GM18498 (cell line): ENCODE measurements at regions not wholly inside any gene's neighbourhood (a gene's known extent, or its start where the extent isn't known, plus 50 kb on each side); places are given as distances from the start of the nearest gene placed in this dataset.

ENCODE experiments used
- ATAC-seq: cut with Tn5 transposase; IDR thresholded peaks from one replicate; pipeline ENCODE4 v1.9.1; 2021; ENCODE audit warnings: mild to moderate bottlenecking, moderate library complexity; ENCODE audit not compliant: unreplicated experiment

- no peak for ATAC-seq
Measured at GRCh38 chr1:5720045-5720444, 272.2 kb downstream of the NPHP4 start.

GRCh38 chr1:5718831-5719632 is 273.2 kb downstream of the NPHP4 start:
- no peak for ATAC-seq

DNA sequence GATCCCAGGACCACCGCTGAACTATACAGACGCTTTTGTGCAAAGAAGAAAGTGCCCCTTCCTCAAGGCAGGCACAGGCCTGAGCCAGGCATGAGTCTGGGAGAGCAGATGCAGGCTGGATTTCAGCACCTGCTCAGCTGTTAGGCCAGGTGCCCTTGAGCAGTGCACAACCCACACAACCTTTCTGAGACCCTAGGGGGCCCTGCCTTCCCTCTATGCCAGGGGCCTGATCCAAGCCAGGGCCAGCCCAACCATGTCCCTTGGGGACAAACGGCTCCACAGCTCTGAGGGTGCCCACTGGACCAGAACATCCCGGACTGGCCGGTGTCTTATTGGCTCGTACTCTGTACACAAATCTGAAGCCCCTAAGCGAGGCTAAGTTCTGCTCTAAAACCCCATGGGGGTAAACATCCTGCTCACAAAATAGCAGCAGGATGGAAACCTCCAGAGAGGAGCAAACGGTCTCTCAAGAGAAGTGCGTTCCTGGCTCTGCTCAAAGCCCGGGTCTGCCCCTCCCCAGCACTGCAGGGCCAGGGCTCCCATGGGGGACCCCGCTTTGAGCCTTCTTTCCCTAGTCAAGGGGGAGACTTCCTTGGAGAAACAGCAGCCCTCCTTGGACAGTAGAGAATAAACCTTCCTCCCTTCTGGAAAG is 275.1 kb downstream of the NPHP4 start:
- ATAC-seq = no peak

DNA sequence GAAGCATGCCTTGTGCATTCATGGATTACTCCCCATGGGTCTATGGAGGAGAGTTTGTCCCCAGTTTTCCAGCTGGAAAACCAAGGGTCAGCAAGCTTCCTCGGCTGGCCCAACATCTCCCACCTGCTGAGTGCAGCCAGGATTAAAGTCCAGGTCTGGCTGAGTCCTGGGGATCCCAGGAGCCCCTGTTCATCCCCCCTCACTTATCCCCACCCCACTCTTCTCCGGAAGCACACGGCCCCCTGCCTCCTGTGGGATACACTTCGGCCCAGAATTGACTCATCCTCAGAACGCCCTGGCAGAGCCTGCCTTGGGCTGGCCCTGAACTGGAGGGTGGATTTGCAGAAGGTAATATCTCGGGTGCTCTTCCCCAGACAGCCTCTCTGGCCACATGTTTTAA is 276.1 kb downstream of the NPHP4 start:
- no peak for ATAC-seq

DNA sequence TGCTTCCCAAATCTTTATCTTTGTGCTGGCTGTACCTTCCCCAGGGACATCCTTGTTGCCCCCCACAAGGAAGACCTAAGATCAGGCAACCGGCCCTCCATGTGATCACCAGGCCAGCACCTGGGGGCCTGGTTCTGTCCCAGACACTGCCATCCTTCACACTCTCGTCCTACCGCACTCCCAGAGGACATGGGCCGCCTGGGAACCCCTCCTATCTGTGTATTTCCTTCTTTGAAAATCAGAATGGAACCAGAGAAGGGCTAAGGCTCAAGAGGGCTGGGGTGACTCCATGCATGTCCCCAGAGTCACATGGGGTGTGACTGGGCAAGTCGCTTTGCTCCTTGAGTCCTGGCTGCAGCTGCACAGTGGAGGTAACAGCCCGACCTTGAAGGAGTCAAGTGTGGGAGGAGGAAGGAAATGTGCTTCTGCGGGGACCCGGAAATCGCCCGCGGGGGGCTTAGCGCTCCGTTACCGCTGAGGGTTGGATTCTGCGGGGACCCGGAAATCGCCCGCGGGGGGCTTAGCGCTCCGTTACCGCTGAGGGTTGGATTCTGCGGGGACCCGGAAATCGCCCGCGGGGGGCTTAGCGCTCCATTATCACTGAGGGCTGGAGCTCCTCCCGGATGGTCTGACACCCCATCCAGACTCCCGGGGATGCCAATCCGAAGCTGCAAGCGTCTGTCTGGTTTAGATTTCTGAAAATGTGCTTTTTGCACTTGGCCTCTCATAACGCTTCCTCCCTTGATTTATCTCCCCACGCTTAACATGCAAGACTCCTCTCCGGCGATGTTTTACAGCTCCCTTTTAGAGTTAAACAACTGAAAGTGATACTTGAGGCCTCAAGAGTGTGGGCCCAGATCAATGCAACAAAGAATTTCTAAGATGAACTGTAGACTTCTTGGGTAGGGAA is 278.9 kb downstream of the NPHP4 start:
- no peak for ATAC-seq

DNA sequence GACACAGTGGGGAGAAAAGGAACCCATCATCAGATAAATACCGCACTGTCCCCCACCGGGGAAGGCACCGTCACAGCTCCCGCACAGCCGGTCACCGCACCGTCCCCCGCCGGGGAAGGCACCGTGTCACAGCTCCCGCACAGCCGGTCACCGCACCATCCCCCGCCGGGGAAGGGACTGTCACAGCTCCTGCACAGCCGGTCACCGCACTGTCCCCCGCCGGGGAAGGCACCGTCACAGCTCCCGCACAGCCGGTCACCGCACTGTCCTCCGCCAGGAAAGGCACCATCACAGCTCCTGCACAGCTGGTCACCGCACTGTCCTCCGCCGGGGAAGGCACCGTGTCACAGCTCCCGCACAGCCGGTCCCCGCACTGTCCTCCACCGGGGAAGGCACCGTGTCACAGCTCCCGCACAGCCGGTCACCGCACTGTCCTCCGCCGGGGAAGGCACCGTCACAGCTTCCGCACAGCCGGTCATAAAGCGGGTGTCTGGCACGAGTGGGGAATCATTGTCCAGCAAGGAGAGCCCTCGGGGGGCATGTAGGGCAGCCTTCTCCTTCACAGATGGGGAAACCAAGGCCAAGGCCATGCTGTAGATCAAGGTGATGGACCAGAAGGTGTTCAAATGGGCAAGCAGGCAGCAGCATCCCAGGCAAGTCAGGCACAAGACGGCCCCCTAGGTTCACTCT is 280.1 kb downstream of the NPHP4 start:
- ATAC-seq = no peak

DNA sequence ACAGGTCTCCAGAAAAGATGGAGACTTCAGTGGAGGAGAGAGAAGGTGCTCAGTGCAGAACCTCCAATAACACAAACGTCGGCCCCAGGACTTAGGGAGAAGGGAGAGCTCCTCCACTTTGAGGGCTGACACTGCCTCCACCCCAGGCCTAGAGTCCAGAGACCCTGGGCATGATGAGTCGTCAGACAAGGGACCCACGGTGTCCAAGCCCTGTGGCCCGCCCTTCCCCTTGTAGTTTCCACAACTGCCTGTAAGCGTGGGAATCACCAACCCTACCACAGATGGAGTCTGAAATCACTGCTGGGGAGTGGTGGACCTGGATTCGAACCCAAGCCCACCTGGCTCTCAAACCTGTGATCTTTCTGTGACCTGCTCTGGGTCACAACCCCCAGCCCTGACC is 281.1 kb downstream of the NPHP4 start:
- ATAC-seq = no peak

DNA sequence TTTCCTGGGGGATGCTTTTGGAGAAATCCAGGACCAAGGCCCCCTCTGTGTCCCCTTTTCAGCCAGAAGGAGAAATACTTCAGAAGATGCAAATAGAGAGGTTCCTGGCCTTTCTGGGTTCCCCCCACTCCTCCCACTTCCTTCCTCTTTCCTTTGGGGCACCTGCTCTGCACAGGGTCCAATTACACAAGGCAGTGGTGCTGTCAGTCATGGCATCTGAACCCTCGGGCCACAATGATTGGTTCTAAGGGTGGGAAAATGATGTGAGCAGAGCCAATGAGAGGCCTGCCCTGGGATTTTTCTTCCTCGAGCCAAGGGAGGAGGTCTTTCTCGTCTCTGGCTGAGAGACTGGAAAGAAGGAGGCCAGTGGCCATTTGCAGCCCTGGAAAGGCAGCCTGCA is 282.2 kb downstream of the NPHP4 start:
- no peak for ATAC-seq

GRCh38 chr1:5709461-5709975 is 282.7 kb downstream of the NPHP4 start:
- no peak for ATAC-seq

GRCh38 chr1:5708346-5709245 is 283.6 kb downstream of the NPHP4 start:
- ATAC-seq = no peak

DNA sequence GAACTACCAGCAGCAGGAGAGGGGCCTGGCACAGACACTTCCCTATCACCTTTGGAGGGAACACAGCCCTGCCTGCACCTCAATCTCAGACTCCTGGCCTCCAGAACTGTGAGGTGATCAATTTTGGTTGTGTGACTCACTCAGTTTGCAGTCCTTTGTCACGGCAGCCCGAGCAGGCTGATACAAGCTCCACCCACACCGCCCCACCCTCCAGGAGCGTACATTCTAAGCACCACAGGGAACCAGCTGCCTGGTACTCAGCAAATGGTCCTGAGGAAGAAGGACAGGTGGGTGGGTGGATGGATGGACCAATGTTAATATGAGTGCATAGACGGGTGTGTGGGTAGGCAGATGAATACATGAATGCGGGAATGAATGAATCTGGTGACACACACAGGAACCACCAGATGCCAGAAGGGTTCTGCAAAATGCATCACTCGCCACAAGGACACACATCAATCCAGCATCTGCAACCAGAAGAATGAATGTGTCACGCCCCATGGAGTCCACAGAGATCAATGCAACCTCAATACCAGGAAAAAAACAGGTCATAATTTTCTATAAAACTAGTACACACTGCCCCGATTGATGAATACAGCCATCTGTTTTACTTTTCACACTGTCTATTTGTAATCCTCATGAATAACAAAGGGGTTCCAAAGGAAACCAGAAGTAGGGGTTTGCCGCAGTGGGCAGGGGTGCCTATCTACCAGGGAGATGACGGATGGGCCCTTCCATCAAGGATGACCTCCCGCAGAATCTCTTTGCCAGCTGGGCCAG is 284.5 kb downstream of the NPHP4 start:
- ATAC-seq = no peak

DNA sequence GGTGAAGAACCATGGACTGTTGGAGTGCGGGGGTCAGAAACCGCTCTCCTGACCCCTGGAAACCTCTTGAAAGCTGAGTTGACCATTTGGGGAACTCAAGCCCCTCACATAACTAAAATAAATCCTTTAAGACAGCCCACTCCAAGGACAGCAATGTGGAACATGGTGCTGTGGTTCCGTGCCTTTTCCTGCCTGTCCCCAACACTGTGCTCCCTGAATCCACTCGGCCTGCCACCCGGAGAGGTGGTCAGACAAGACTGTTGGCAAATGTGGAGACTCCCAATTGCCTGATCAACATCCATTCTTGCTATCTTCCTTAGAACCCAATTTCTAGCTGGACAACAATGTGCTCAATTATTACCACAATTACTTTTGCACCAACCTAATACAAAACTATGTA is 286.0 kb downstream of the NPHP4 start:
- ATAC-seq = no peak

- ATAC-seq = no peak
Measured at GRCh38 chr1:5705751-5706150, 286.5 kb downstream of the NPHP4 start.

DNA sequence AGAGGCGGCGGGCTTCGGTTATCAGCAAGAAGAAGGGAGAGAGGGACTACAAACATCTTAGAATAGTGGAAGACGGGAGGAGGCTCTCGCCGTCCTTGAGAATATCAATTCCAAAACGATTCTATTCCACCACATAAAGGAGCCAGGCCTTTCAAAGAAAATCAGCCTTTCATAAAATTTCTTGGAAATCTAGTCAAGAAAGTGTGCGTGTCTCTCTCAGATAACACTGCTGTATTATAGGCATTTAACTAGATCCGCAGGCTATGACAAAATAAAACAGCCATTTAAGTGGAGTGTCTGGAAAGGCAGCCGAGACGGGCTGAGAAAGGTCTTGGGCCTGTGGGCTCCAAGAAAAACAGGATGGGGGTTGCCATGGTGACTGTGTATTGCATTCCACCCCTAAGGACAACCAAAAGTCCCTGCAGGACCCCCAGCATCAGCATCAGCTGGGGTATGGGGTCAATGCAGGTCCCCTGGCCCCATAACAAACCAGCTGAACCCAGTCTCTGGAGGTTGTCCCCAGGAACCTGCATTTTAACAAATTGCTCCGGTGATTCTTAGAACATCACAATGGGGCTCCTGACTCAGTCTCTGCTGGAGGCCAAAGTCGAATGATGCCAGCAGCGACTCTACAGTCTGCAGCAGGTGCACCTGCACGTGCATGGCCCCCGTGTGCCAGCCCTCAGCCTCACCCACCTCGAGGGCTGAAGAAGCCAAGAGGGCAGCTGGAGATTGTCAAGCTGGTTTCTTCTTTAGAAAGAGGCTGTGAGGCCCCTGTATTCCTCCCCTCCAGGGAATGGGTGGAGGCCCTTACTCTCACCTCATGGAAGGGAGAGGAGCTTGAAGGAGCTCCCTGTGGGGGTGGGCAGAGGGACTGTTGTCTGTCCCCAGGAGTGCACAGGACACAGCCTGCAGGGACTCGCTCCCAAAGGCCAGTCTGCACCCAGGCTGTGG is 287.4 kb downstream of the NPHP4 start:
- no peak for ATAC-seq

DNA sequence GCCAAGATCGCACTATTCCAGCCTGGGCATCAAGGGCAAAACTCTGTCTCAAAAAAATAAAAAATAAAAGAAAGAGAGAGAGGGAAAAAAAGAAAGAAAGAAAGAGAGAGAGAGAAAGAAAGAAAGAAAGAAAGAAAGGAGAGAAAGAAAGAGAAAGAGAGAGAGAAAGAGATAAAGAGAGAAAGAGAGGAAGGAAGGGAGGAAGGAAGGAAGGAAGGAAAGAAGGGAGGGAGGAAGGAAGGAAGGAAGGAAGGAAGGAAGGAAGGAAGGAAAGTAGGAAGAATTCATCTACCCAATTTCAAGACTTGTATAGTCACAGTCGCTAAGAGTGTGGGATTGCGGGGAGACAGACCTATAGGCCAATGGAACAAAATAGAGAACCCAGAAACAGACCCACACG is 290.6 kb downstream of the NPHP4 start:
- no peak for ATAC-seq

DNA sequence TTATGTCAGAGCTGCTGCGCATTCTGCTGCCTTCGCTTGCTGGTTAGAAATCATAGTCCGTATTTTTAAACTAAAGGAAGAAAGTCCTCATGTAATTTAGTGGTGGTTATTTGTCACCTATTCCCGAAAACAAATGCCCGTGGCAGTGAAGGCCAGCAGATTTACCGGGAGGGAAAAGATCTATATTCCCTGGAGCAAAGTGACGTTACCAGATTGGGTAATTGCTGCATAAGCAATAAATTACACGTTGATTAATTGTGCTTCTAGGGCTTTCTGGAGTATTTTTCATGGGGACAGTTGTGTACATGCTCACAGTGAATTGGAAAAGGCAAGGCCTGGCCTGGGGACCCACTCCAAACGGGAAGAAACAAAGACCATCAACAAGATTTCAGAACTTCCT is 298.7 kb downstream of the NPHP4 start:
- ATAC-seq = no peak

- no peak for ATAC-seq
Measured at GRCh38 chr1:5692664-5693063, 299.6 kb downstream of the NPHP4 start.
